Hypothalamus (tissue), 51 donors: ENCODE measurements at regions not wholly inside any gene's neighbourhood (a gene's known extent, or its start where the extent isn't known, plus 50 kb on each side); places are given as distances from the start of the nearest gene placed in this dataset.
"Not testable (repeated sequence)": the region's sequence is repeated elsewhere in the genome, so short reads cannot be mapped to it uniquely, and the experiment has no call there.

Experiments used
- DNase-seq, 51 donors: peaks; one replicate each; lab custom pipeline; 2025; lab: John Stamatoyannopoulos, UW

GRCh38 chr3:181610083-181610972 is 101.4 kb upstream of the SOX2 start:
- DNase-seq: no peak

- no peak for DNase-seq
These were observed 102.5 kb upstream of the SOX2 start for GRCh38 chr3:181609030-181609767.

- DNase-seq: no peak
These were observed 107.5 kb upstream of the SOX2 start for GRCh38 chr3:181604267-181604666.

GRCh38 chr3:181596126-181596525 is 115.6 kb upstream of the SOX2 start:
- DNase-seq: no peak

- DNase-seq: not testable (repeated sequence)
These were observed 120.8 kb upstream of the SOX2 start for GRCh38 chr3:181590939-181591338.

- no peak for DNase-seq
These were observed 129.1 kb upstream of the SOX2 start for GRCh38 chr3:181582619-181583018.

- DNase-seq: no peak
These were observed 130.1 kb upstream of the SOX2 start for GRCh38 chr3:181581656-181582055.

GRCh38 chr3:181578743-181579142 is 133.0 kb upstream of the SOX2 start:
- DNase-seq: no peak

GRCh38 chr3:181572432-181572831 is 139.3 kb upstream of the SOX2 start:
- no peak for DNase-seq

- no peak for DNase-seq
These were observed 141.3 kb upstream of the SOX2 start for GRCh38 chr3:181570472-181570871.

GRCh38 chr3:181569356-181569940 is 142.3 kb upstream of the SOX2 start:
- no peak for DNase-seq

- DNase-seq: no peak
These were observed 143.0 kb upstream of the SOX2 start for GRCh38 chr3:181568693-181569092.

- DNase-seq: no peak
These were observed 143.5 kb upstream of the SOX2 start for GRCh38 chr3:181568248-181568647.

GRCh38 chr3:181567311-181568075 is 144.2 kb upstream of the SOX2 start:
- DNase-seq: no peak

- no peak for DNase-seq
These were observed 146.3 kb upstream of the SOX2 start for GRCh38 chr3:181565416-181565815.

- no peak for DNase-seq
These were observed 147.5 kb upstream of the SOX2 start for GRCh38 chr3:181564222-181564621.

- DNase-seq: no peak
These were observed 150.3 kb upstream of the SOX2 start for GRCh38 chr3:181561139-181562031.

GRCh38 chr3:181558870-181559269 is 152.9 kb upstream of the SOX2 start:
- DNase-seq: no peak

GRCh38 chr3:181555681-181556080 is 156.0 kb upstream of the SOX2 start:
- peak in 32 of 51 donors; percentile 5 to 85 (median 44) for DNase-seq
